GM19467 (cell line): ENCODE measurements at regions not wholly inside any gene's neighbourhood (a gene's known extent, or its start where the extent isn't known, plus 50 kb on each side); places are given as distances from the start of the nearest gene placed in this dataset.

ENCODE experiments used
- ATAC-seq: cut with Tn5 transposase; IDR thresholded peaks from one replicate; pipeline ENCODE4 v1.9.1; 2021; ENCODE audit warnings: mild to moderate bottlenecking, moderate library complexity; ENCODE audit not compliant: unreplicated experiment

DNA sequence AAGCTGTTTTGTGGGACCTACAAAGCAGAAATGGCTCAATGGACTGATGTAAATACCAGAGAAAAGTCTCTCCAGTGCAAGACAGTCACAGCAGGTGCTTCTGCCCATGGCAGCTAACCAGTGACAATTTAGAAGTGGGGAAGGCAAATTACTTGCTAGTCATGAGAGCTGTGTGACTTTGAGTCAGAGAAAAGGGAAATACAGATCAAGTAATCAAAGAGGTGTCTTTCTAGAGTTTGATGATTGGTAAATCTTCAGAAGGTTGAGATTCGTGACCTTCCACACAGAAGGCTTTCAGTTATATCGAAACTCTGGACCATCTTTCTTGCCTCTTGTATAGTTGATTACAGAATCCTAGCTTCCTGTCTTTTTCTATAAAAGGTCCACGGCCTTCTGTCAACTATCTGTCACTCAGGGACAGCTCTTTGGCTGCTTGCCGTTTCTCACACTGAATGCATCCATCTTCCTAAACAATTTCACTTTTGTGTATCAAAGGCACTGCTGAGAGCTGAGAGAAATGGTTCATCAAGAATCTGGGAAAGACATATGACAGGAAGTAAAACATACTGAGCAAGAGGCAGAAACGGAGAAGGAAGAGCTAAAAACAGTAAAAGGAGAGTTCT, 993.9 kb upstream of the ACO1 start:
- ATAC-seq, result peak; percentile 48

DNA sequence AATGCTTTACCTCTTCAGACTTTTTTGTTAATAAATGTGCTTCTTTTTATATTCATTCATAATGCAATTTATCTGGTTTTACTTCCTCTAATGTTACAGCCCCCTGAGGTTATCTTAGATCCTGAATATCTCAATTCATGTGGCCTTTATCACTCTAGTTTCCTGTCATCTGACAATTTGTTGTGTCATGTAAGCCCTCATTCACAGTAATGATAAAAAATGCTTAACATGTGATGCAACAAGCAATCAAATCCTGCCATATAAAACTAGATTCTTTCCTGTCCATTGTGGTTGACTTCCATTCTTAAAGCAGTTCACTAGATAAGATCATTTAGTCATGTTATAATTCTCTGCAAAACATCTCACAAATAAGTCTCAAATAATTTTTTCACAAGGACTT, 991.2 kb upstream of the ACO1 start:
- ATAC-seq, result no peak

DNA sequence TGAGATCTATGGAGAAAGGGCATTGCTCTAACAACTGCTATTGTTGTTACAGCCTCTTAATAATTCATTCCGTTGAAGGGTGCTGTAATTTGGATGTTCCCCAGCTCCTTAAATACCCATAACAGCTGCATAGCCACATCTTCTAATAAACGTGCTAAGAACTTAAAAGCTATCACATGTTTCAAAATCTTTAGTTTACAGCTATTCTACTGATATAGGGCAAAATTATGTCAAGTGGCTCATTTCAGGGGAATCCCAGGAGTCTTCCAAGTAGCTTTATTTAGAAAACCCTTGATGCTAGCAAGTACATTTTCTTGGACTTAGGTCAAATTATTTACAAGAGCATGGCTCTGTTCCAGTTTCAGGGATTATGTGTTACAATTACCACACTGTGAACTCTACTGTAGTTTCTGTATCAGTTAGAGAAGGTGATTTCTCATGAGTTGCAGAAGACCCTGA, 990.4 kb upstream of the ACO1 start:
- no peak for ATAC-seq

DNA sequence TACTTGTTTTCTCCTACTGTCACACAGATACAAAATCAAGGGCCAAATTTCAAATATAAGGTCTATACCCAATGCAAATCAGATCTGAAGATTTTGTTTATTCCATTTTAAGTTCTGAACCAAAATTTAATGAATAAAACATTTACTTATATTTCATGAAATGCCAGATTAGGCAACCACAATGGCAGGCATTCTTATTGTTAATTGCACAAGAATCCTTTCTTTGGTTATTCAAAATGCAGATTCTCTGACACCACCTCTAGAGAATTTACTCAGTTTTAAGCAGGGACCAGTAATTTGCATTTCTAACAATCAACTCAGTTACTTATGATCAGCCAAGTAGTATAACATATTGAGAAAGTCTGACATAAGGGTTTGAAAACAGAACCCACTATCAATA, 972.4 kb upstream of the ACO1 start:
- no peak for ATAC-seq

DNA sequence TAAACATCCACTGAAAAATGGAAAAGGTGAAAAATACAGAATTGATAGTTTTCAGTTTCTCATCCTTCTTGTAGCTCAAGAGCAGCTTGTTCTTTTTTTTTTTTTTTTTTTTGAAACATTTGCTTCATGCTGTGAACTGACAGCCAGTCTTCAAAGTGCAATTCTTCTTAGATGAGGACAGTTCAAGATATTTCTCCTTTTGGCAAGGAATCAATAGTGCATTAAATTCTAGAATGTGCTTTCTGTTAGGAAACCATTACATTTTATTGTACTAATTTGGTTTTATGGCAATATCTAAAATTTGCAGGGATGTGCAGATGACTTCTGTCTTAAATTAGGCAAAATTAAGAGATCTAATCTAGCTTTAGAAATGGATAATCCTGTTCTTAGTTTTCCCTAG, 969.3 kb upstream of the ACO1 start:
- ATAC-seq, result no peak

DNA sequence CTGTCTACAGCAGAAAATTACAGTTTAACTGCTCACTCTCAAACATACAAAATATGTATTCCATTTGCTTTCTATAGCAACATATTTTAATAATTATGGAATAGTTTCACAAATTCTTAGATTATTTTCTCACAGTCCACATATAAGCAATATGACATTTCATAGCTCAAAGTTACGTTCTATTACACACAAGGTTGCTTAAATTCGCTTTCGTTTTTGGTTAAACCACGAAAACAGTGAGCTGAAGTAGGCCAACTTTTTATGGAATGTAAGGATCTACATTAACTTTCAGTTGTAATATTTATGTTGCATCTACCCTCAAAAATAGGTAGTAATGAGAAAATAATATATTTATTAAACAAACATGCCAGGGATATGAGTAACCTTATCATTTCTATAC, 966.0 kb upstream of the ACO1 start:
- ATAC-seq, result no peak

DNA sequence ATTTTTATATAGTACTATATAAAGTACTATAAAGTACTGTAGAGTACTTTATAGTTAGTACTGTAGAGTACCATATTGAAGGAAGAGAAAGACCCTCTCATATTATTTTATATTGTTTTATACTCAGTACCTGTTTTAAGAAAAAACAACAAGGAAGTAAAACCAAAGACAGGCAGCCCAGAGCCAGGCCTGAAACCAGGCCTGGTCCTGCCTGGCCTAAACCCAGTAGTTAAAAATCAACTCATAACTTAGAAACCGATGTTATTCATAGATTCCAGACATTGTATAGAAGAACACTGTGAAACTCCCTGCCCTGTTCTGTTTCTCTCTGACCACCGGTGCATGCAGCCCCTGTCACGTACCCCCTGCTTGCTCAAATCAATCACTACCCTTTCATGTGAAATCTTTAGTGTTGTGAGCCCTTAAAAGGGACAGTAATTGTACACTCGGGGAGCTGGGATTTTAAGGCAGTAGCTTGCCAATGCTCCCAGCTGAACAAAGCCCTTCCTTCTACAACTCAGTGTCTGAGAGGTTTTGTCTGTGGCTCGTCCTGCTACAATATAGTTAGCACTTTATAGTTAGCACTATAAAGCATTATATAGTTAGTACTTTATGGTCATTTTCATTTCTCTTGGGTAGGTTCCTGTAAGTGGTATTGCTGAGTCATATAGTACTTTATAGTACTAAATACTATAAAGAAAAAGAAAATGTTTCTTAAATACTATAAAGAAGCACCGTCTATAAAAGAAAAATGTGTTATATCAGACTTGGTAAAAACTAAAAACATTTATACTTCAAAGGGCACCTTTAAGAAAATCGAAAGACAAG, 940.6 kb upstream of the ACO1 start:
- ATAC-seq, result peak; percentile 65

DNA sequence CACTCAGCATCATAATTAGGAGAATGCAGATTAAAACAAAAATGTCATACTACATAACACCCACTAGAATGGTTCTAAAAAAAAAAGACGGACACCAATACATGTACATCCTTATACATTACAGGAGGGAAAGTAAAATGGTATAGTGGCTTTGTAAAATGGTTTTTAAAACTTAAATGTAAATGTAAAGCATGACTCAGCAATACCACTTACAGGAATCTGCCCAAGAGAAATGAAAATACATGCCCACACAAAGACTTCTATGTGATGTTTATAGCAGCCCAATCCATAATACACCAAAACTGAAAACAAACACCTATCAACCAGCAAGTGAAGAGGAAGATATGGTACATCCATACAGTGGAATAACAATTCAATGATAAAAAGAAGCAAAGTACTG, 939.1 kb upstream of the ACO1 start:
- ATAC-seq, result no peak

DNA sequence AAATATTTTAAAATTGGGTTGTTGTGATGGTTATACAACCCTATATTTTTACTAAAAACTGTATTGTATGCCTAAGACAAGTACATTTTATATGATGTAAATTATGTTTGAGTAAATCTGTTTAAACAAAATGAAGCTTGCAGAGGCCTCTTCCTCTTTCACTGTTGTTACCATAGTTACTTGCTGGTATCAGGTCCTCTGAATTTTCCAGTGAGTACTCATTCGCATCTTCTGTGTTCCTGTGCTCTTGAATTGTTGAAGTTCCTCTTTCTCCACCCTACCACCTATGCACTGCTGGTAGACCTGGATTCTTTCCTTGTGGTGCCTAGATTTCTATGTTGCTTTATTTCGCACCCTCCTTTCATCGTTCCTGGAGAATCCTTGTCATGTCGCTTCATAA, 938.5 kb upstream of the ACO1 start:
- peak; percentile 78 for ATAC-seq

DNA sequence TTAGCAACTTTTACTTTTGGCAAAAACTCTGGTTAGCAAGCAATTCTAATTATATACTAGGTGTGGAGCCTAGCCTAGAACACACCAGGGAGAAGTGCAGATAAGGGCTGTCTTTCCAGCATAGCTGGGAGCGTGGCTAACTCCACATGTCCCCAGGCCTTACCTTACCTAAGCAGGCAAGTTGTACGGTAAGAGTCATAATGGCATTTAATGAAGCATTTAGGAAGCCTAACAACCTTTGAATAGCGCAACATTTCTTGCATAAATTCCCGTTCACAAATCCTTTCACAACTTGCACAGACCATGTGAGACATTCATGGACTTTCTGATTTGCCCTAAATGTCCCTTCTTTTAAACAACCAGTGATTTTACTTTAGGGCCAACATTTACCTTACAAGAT, 917.4 kb upstream of the ACO1 start:
- ATAC-seq, result no peak

DNA sequence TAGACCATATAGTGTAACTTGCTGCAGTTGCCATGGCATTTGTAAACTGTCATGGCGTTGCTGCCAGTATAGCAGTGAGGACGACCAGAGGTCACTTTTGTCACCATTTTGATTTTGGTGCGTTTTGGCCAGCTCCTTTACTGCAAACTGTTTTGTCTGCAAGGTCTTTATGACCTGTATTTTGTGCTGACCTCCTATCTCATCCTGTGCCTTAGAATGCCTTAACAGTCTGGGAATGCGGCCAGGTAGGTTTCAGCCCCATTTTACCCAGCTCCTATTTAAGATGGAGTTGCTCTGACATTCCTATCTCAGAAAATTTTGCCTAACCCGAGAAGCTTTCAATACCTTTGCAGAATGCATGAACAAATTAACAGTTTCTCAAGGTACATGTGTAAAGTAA, 914.4 kb upstream of the ACO1 start:
- ATAC-seq, result no peak

DNA sequence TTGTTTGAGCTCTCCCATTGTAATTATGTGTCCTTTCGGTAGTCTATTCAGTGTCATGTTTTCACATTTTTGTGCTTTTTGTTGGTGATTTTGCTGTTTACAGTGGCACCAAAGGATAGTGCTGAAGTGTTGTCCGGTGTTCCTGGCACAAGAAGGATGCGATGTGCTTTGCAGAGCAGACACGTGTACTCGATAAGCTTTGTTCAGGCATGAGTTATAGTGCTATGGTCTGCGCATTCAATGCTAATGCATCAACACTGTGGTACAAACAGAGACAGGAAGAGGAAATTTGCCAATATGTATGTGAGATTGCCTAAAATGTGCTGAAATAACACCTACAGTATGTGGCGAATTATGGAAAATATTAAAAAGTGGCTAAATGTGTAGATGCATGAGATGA, 913.4 kb upstream of the ACO1 start:
- no peak for ATAC-seq

DNA sequence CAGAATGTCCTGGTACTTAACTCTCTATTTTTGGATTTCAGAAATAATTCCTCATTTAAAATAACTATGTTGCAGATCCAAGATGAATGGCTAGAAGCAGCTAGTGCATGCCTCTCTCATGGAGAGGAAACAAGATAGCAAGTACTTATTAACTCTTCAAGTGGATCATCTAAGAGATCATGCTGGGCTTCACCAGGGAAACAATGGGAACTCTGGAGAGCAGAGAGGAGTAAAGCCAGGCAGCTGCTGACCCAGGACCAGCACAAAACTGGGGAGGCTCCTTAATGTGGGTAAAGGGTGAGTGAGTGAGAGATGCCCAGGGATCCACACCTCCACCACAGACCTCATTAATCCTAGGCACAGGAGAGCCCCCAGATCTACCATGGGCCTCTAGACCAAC, 897.8 kb upstream of the ACO1 start:
- no peak for ATAC-seq

DNA sequence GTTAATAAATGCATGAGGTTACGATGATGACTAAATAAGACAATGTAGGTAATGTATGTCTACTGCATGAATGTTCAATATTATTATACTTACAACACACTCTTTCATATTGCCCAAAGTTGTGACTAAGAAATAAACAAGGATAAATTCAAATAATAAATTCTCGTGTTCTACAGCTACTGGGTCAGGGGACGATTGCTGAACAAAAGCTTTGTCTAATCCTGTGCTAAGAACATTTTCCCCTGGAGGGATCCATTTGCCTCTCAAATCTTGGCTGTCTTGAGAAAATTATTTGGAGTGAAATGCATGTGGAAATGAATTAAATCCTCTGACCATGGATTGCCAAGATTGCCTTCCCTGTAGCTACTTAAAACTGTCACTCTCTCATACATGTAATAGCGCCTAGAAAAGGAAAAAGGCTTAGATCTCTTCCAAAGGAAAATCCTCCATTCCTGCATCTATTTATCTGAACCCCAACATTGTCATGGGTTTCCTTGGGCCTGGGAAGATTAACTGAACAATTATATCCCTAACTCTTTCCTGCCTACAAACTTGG, 893.8 kb upstream of the ACO1 start:
- ATAC-seq, result no peak

DNA sequence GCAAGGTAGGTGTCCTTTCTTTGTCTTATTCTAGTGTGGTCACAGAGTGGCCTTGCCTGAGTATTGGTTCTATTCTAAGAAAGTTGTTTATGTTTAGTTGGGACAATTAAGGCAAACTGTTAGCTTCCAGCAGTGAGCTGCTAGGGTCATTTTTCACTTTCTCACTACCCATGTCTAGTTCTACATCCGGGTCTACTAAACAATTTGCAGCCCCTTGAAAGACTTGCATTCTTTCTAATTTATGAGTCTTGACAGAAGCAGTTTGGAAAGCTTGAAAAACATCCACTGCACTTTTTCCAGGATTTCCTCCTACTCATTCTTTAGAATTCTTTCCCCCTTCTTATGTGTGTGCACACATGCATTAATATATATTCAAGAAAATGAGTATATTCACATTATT, 892.2 kb upstream of the ACO1 start:
- ATAC-seq, result no peak

DNA sequence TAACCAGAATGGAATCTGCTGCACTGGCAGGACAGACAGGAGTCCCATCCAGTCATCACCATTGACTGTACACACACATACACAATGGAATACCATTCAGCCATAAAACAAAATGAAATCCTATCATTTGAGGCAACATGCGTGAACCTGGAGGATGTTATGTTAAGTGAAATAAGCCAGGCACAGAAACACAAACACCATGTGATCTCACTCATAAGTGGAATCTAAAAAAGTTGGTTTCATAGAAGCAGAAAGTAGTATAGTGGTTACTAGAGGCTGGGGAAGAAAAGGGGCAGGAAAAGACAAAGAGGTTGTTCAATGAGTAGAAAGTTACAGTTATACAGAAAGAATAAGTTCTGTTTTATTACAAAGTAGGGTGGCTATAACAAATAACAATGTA, 884.0 kb upstream of the ACO1 start:
- ATAC-seq, result no peak

DNA sequence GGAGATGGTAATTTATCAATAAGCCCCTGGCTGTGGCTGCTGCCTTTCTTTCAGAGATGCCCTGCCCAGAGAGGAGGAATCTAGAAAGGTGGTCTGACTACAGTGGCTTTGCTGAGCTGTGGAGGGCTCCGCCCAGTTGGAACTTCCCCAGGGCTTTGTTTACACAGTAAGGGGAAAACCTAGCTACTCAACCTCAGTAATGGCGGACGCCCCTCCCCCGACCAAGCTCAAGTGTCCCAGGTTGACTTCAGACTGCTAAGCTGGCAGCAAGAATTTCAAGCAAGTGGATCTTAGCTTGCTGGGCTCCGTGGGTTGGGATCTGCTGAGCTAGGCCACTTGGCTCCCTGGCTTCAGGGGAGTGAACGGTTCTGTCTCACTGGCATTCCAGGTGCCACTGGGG, 865.4 kb upstream of the ACO1 start:
- ATAC-seq, result no peak

DNA sequence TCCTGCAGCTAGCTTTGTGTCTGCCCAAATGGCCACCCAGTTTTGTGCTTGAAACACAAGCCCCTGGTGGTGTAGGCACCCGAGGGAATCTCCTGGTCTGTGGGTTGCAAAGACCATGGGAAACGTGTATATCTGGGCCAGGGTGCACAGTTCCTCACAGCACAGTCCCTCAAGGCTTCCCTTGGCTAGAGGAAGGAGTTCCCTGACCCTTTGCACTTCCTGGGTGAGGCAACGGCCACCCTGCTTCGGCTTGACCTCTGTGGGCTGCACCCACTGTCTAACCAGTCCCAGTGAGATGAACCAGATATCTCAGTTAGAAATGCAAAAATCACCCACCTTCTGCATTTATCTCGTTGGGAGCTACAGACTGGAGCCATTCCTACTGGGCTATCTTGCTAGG, 865.0 kb upstream of the ACO1 start:
- no peak for ATAC-seq

DNA sequence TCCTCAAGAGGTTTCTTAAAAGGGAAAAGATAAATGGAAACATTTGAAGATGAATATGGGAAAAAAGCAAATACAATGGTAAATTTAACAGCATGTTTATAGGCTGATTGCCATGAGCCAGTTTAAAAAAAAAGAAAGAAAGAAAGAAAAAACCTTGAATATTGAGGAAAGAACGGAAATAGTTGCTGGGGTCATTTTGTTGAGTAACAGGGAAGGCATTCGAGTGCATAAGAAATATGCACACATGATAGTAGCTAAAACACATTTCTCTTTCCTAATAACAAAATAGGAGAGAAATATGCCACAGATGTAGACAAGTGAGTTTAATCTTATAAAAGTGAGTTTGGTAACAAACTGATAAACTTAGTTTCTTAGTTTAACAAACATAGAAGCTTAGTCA, 864.6 kb upstream of the ACO1 start:
- no peak for ATAC-seq

DNA sequence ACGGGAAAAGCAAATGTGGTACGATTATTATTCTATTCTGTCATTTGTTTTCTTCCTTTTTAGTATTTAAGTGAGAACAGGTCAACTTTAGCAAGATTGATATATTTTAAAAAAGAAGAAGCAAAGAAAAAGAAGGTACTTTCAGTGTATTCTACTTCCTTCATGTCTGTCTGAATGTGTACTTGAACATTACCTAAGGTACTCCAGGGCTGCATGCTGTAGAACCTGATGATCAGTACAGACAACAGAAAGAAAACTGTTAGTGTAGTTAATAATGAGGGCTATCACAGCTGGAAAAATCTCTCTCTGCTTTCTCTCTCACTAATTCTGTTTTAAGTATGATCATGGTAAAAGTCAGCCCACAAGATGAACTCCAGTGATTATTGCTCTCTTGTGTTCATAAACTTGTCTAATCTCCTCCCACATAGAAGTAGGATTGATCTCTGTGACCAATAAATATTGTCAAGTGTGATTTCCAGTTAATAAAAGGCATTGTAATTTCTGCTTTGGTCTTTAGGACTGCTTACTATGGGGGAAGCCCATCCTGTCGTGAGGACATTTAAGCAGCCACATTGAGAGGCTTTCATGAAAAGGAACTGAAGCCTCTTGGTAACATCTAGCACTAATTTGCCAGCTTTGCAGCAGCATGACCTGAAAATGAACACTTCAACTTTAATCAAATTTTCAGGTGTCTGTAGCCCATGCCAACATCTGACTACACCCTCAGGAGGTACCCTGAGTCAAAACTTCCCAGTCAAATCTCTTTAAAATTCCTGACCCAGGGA, 864.0 kb upstream of the ACO1 start:
- ATAC-seq, result peak; percentile 77

DNA sequence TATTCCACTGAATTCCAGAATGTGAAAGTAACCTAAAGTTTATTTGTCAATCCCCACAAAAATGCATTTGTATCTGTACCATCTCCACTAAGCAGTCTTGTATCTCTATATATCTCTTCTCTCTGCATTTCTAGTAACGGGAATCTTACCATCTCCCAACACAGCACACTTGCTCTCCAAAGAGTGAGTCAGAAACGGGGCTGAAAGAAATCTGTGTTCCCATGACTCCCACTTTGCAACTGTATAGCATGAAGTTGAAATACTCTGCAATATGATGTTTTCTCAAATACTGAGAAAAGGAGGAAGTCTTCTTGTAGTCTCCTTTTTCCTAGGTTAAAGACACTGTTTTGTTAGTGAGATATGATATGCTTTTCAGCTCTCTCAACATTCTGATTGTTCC, 848.8 kb upstream of the ACO1 start:
- no peak for ATAC-seq

DNA sequence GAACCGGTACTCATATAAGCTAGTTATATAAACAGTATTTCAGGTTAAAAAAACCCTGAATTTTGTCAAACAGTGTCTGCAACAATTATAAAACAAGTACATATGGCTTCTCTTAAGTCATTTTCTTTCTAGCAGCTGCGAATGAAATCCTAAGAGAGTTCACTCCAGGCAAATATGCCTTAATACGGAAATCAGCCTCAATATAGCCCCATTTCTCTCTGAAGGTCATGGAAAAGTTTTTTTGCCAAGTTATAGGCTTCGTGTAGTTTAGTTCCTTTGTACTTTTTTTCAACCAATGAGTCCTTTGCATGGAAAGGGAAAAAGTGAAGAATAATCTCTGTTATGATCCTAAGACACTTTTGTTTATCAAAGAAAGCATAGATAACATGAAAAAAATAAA, 848.0 kb upstream of the ACO1 start:
- no peak for ATAC-seq
